Smooth muscle cell (in vitro differentiated cells): ENCODE measurements at regions not wholly inside any gene's neighbourhood (a gene's known extent, or its start where the extent isn't known, plus 50 kb on each side); places are given as distances from the start of the nearest gene placed in this dataset.

Experiments used
- DNase-seq: peaks from one replicate; lab custom pipeline; 2025; ENCODE audit not compliant: unreplicated experiment; lab: John Stamatoyannopoulos, UW
- H2AFZ ChIP-seq: fragments of 200-600 bp; sonication (generic); 2 replicates; pipeline ENCODE4 v1.6.0; 2016; ENCODE audit warnings: antibody characterized with exemption, low read depth, mild to moderate bottlenecking
- H3F3A ChIP-seq: fragments of 200-600 bp; sonication (generic); 2 replicates; pipeline ENCODE4 v1.6.0; 2017; ENCODE audit warnings: antibody characterized with exemption, low read depth
- H3K27ac ChIP-seq: fragments of 200-600 bp; sonication (generic); 2 replicates; pipeline ENCODE4 v1.5.1; 2016; ENCODE audit warnings: low read depth, mild to moderate bottlenecking
- H3K27me3 ChIP-seq: fragments of 200-600 bp; sonication (generic); 2 replicates; pipeline ENCODE4 v1.6.1; 2016; ENCODE audit warnings: low read depth, mild to moderate bottlenecking
- H3K36me3 ChIP-seq: fragments of 200-600 bp; sonication (generic); 2 replicates; pipeline ENCODE4 v1.5.1; 2016; ENCODE audit warnings: low read depth
- H3K4me1 ChIP-seq: fragments of 200-600 bp; sonication (generic); 2 replicates; pipeline ENCODE4 v1.5.1; 2016; ENCODE audit warnings: low read depth
- H3K4me2 ChIP-seq: fragments of 200-600 bp; sonication (generic); 2 replicates; pipeline ENCODE4 v1.6.0; 2016; ENCODE audit warnings: mild to moderate bottlenecking
- H3K4me3 ChIP-seq: fragments of 200-600 bp; sonication (generic); 2 replicates; pipeline ENCODE4 v1.5.1; 2016; ENCODE audit warnings: mild to moderate bottlenecking
- H3K79me2 ChIP-seq: fragments of 200-600 bp; sonication (generic); 2 replicates; pipeline ENCODE4 v1.6.0; 2016; ENCODE audit warnings: low read depth, mild to moderate bottlenecking
- H3K9ac ChIP-seq: fragments of 200-600 bp; sonication (generic); 2 replicates; pipeline ENCODE4 v1.6.0; 2016; ENCODE audit warnings: low read depth
- H3K9me3 ChIP-seq: fragments of 200-600 bp; sonication (generic); replicated peaks from 2 replicates; pipeline ENCODE4 v1.5.1; 2016; ENCODE audit warnings: low read depth
- H4K20me1 ChIP-seq: fragments of 200-600 bp; sonication (generic); 2 replicates; pipeline ENCODE4 v1.6.0; 2016; ENCODE audit warnings: low read depth
- CTCF ChIP-seq: fragments of 200-600 bp; sonication (generic); IDR thresholded peaks from 2 replicates; pipeline ENCODE4 v1.5.1; 2017; ENCODE audit warnings: borderline replicate concordance, mild to moderate bottlenecking, antibody characterized with exemption; ENCODE audit not compliant: insufficient read depth, poor library complexity, severe bottlenecking
- WGBS: methylation state at CpG from one replicate; pipeline ENCODE4 v1.1.7; 2016; ENCODE audit warnings: low lambda C conversion rate; 5-methylcytosine and 5-hydroxymethylcytosine counted together

GRCh38 chr18:24726727-24727492 lies 266.5 kb downstream of the HRH4 start:
- Histone ChIP-seq H4K20me1 (no peaks in the 10 kb centered on the region), H3K9ac (no peak overlapping the region), H3K4me2 (peak overlapping the region; percentile 71), H3K4me1 (peaks cover 15% of the 10 kb centered on the region), H3F3A (no peaks in the 10 kb centered on the region), H2AFZ (no peak overlapping the region), H3K4me3 (peak overlapping the region; percentile 1), H3K27me3 (peaks cover 6% of the 10 kb centered on the region), H3K9me3 (no peaks in the 10 kb centered on the region), H3K27ac (no peak overlapping the region), H3K36me3 (no peaks in the 10 kb centered on the region), H3K79me2 (no peaks in the 10 kb centered on the region)
- TF ChIP-seq CTCF = peak; percentile 86
- peak; percentile 11 for DNase-seq
- 58% methylated on average over 18 of the region's 18 CpGs for WGBS

- H4K20me1 ChIP-seq = no peaks in the 10 kb centered on the region
- H3K36me3 ChIP-seq = no peaks in the 10 kb centered on the region
- H3K9me3 ChIP-seq = no peaks in the 10 kb centered on the region
- H3F3A ChIP-seq = no peaks in the 10 kb centered on the region
- H3K27me3 ChIP-seq = peaks cover 6% of the 10 kb centered on the region
- no peak overlapping the region for H2AFZ ChIP-seq
- no peak overlapping the region for H3K27ac ChIP-seq
- H3K9ac ChIP-seq = no peak overlapping the region
- peaks cover 15% of the 10 kb centered on the region for H3K4me1 ChIP-seq
- no peak overlapping the region for H3K4me2 ChIP-seq
- DNase-seq = no peak
- WGBS = 63% methylated on average over 6 of the region's 6 CpGs
- TF ChIP-seq CTCF = no peak
- H3K4me3 ChIP-seq = no peak overlapping the region
- H3K79me2 ChIP-seq = no peaks in the 10 kb centered on the region
These were observed 267.2 kb downstream of the HRH4 start for GRCh38 chr18:24727685-24728084.

- H3K4me3 ChIP-seq = no peak overlapping the region
- DNase-seq = no peak
- peaks cover 6% of the 10 kb centered on the region for H3K27me3 ChIP-seq
- no peak for TF ChIP-seq CTCF
- H3K4me1 ChIP-seq = peaks cover 5% of the 10 kb centered on the region
- 64% methylated on average over 6 of the region's 6 CpGs for WGBS
- H4K20me1 ChIP-seq = no peaks in the 10 kb centered on the region
- H3K36me3 ChIP-seq = no peaks in the 10 kb centered on the region
- no peaks in the 10 kb centered on the region for H3K79me2 ChIP-seq
- H3K9ac ChIP-seq = no peak overlapping the region
- no peak overlapping the region for H2AFZ ChIP-seq
- no peak overlapping the region for H3K4me2 ChIP-seq
- peak overlapping the region; percentile 47 for H3K27ac ChIP-seq
- H3K9me3 ChIP-seq = no peaks in the 10 kb centered on the region
- H3F3A ChIP-seq = no peaks in the 10 kb centered on the region
These were observed 270.7 kb downstream of the HRH4 start for GRCh38 chr18:24731158-24731557.

- peak overlapping the region; percentile 47 for H3K27ac ChIP-seq
- no peak overlapping the region for H2AFZ ChIP-seq
- no peaks in the 10 kb centered on the region for H3K79me2 ChIP-seq
- no peaks in the 10 kb centered on the region for H3K36me3 ChIP-seq
- no peak for DNase-seq
- H4K20me1 ChIP-seq = no peaks in the 10 kb centered on the region
- peaks cover 6% of the 10 kb centered on the region for H3K27me3 ChIP-seq
- 35% methylated on average over 3 of the region's 3 CpGs for WGBS
- H3F3A ChIP-seq = no peaks in the 10 kb centered on the region
- H3K9ac ChIP-seq = no peak overlapping the region
- H3K4me1 ChIP-seq = no peaks in the 10 kb centered on the region
- no peak overlapping the region for H3K4me3 ChIP-seq
- no peaks in the 10 kb centered on the region for H3K9me3 ChIP-seq
- no peak overlapping the region for H3K4me2 ChIP-seq
- TF ChIP-seq CTCF = no peak
These were observed 271.5 kb downstream of the HRH4 start for GRCh38 chr18:24731981-24732380.
